Liver (tissue), 7 donors: ENCODE measurements at regions not wholly inside any gene's neighbourhood (a gene's known extent, or its start where the extent isn't known, plus 50 kb on each side); places are given as distances from the start of the nearest gene placed in this dataset.

Experiments
- DNase-seq: peaks from one replicate; pipeline ENCODE4 v3.0.0-alpha.2; 2017; ENCODE audit warnings: low spot score
- H3K27ac ChIP-seq, 2 donors: one replicate each; pipeline ENCODE4 v1.7.0; 2013; ENCODE audit warnings: inconsistent platforms in 2 of 2, low read length in 2 of 2, control low read depth in 1 of 2, low read depth in 1 of 2, mild to moderate bottlenecking in 1 of 2
- H3K27me3 ChIP-seq, 4 donors: one replicate each; pipeline versions ENCODE4 v1.6.1 to v1.7.0; 2013; ENCODE audit warnings: low read length in 3 of 4, inconsistent platforms in 1 of 4, mild to moderate bottlenecking in 1 of 4, moderate library complexity in 1 of 4; ENCODE audit not compliant: control insufficient read depth in 4 of 4, insufficient read depth in 4 of 4
- H3K36me3 ChIP-seq, 4 donors: one replicate each; pipeline versions ENCODE4 v1.6.1 to v1.7.0; 2013; ENCODE audit warnings: low read length in 3 of 4, mild to moderate bottlenecking in 3 of 4, low read depth in 1 of 4, moderate library complexity in 1 of 4; ENCODE audit not compliant: control insufficient read depth in 4 of 4, insufficient read depth in 3 of 4
- H3K4me1 ChIP-seq, 4 donors: one replicate each; pipeline versions ENCODE4 v1.6.1 to v1.7.0; 2013; ENCODE audit warnings: low read length in 3 of 4, mild to moderate bottlenecking in 3 of 4, moderate library complexity in 1 of 4; ENCODE audit not compliant: control insufficient read depth in 4 of 4, insufficient read depth in 4 of 4
- H3K4me3 ChIP-seq, 3 donors: one replicate each; pipeline versions ENCODE4 v1.6.1 to v1.7.0; 2013; ENCODE audit warnings: low read length in 3 of 3, control low read depth in 1 of 3, low read depth in 1 of 3, mild to moderate bottlenecking in 1 of 3
- H3K9ac ChIP-seq, 2 donors: one replicate each; pipeline ENCODE4 v1.7.0; 2013; ENCODE audit warnings: low read length in 2 of 2, mild to moderate bottlenecking in 2 of 2, moderate library complexity in 2 of 2, control low read depth in 1 of 2, low read depth in 1 of 2
- H3K9me3 ChIP-seq, 4 donors: one replicate each; pipeline versions ENCODE4 v1.6.1 to v1.7.0; 2013; ENCODE audit warnings: low read length in 3 of 4; ENCODE audit not compliant: control insufficient read depth in 4 of 4
- EGR1 ChIP-seq, 2 donors: IDR thresholded peaks; 2 replicates each; pipeline ENCODE4 v1.6.1; 2016 to 2018; ENCODE audit warnings: antibody characterized with exemption in 2 of 2, low read depth in 2 of 2
- HNF4A ChIP-seq, 2 donors: conservative IDR thresholded peaks; 2 replicates each; pipeline ENCODE4 v1.6.1; 2016; ENCODE audit warnings: antibody characterized with exemption in 2 of 2, mild to moderate bottlenecking in 2 of 2
- HNF4G ChIP-seq: IDR thresholded peaks from 2 replicates; pipeline ENCODE4 v1.6.1; 2016; ENCODE audit warnings: antibody characterized with exemption
- JUND ChIP-seq, 2 donors: IDR thresholded peaks; 2 replicates each; pipeline ENCODE4 v1.6.1; 2016; ENCODE audit warnings: antibody characterized with exemption in 2 of 2
- MAX ChIP-seq: IDR thresholded peaks from 2 replicates; pipeline ENCODE4 v1.6.1; 2016; ENCODE audit warnings: antibody characterized with exemption
- NR2F2 ChIP-seq: IDR thresholded peaks from 2 replicates; pipeline ENCODE4 v1.6.1; 2016; ENCODE audit warnings: antibody characterized with exemption
- RAD21 ChIP-seq, 2 donors: IDR thresholded peaks; 2 replicates each; pipeline ENCODE4 v1.6.1; 2016; ENCODE audit warnings: antibody characterized with exemption in 2 of 2, mild to moderate bottlenecking in 2 of 2
- REST ChIP-seq: IDR thresholded peaks from 2 replicates; pipeline ENCODE4 v1.6.1; 2016; ENCODE audit warnings: antibody characterized with exemption, mild to moderate bottlenecking
- SP1 ChIP-seq: IDR thresholded peaks from 2 replicates; pipeline ENCODE4 v1.6.1; 2018; ENCODE audit warnings: antibody characterized with exemption, mild to moderate bottlenecking
- TAF1 ChIP-seq: conservative IDR thresholded peaks from 2 replicates; pipeline ENCODE4 v1.6.1; 2016; ENCODE audit warnings: antibody characterized with exemption, mild to moderate bottlenecking
- YY1 ChIP-seq: IDR thresholded peaks from 2 replicates; pipeline ENCODE4 v1.6.1; 2016; ENCODE audit warnings: antibody characterized with exemption, mild to moderate bottlenecking
- ZBTB33 ChIP-seq: IDR thresholded peaks from 2 replicates; pipeline ENCODE4 v1.6.1; 2016; ENCODE audit warnings: antibody characterized with exemption
- WGBS: extraction: QIAGEN DNeasy Blood & Tissue Kit; methylation state at CpG from one replicate; pipeline ENCODE4 v1.1.7; 2013; 5-methylcytosine and 5-hydroxymethylcytosine counted together
- donor health status: healthy.
- donor health status: healthy.
- donor health status: healthy.
- donor health status: healthy.

GRCh38 chr5:142542078-142542477 is 143.8 kb downstream of the FGF1 start:
- H3K9me3 ChIP-seq, result no peaks in the 10 kb centered on the region
- H3K27ac ChIP-seq, result no peak overlapping the region
- DNase-seq, result no peak
- H3K27me3 ChIP-seq, result no peaks in the 10 kb centered on the region
- H3K4me3 ChIP-seq, result no peak overlapping the region
- 78% methylated on average over 7 of the region's 7 CpGs for WGBS
- no peaks in the 10 kb centered on the region for H3K36me3 ChIP-seq
- H3K4me1 ChIP-seq, result peaks cover 0 to 3% (median 0%) of the 10 kb centered on the region in 4 donors
- H3K9ac ChIP-seq, result no peak overlapping the region
- TF ChIP-seq RAD21 (IDR thresholded peaks at IDR 0.05) (no peak), JUND (IDR thresholded peaks at IDR 0.05) (no peak), NR2F2 (no peak), YY1 (no peak), EGR1 (IDR thresholded peaks at IDR 0.05; ENCODE audit: low read depth in 2 of 2) (no peak), SP1 (no peak)

- no peak overlapping the region for H3K27ac ChIP-seq
- H3K4me1 ChIP-seq, result peaks cover 0 to 3% (median 0%) of the 10 kb centered on the region in 4 donors
- DNase-seq, result no peak
- TF ChIP-seq TAF1 (no peak), RAD21 (IDR thresholded peaks at IDR 0.05) (peak in 1 of 2 donors; percentile 6)
- no peaks in the 10 kb centered on the region for H3K36me3 ChIP-seq
- H3K4me3 ChIP-seq, result no peak overlapping the region
- H3K9ac ChIP-seq, result no peak overlapping the region
- H3K9me3 ChIP-seq, result no peaks in the 10 kb centered on the region
- no peaks in the 10 kb centered on the region for H3K27me3 ChIP-seq
- WGBS, result 74% methylated on average over 8 of the region's 8 CpGs
These were observed 144.9 kb downstream of the FGF1 start for GRCh38 chr5:142540922-142541422.

- no peak overlapping the region for H3K27ac ChIP-seq
- H3K9me3 ChIP-seq, result no peaks in the 10 kb centered on the region
- no peak for TF ChIP-seq REST
- TF ChIP-seq HNF4G, result no peak
- no peak for TF ChIP-seq ZBTB33
- TF ChIP-seq HNF4A (conservative IDR thresholded peaks at IDR 0.05), result no peak
- no peak for TF ChIP-seq MAX
- no peak for DNase-seq
- H3K4me3 ChIP-seq, result no peak overlapping the region
- H3K36me3 ChIP-seq, result no peaks in the 10 kb centered on the region
- H3K9ac ChIP-seq, result no peak overlapping the region
- WGBS, result 80% methylated on average over 1 of the region's 1 CpG
- H3K4me1 ChIP-seq, result peaks cover 0 to 3% (median 0%) of the 10 kb centered on the region in 4 donors
- H3K27me3 ChIP-seq, result no peaks in the 10 kb centered on the region
These were observed 146.6 kb downstream of the FGF1 start for GRCh38 chr5:142539154-142539740.
